ENCODE measurements at regions not wholly inside any gene's neighbourhood (a gene's known extent, or its start where the extent isn't known, plus 50 kb on each side); places are given as distances from the start of the nearest gene placed in this dataset.

DNA sequence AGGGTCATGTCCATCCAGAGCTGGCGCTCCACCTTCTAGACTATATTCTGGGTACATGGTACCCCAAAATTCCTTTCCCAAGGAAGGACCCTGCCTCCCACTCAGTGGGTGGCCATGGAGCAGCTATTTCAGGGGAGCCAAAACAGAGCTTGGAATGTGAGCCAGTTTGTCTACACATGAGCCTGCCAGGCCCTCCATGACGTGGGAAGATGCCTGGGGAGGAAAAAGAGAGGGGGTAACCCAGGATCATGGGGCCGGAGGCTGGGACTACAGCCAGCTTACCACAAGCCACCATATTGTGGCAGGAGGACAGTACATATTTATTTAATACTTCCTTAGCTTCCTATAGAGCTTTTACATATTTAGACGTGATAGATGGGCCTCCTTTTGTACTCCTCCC is 414.7 kb upstream of the TNP1 start:
- Histone ChIP-seq H3K9me3 (ENCODE audit: control insufficient read depth, low read length) (no peaks in the 10 kb centered on the region), H3K4me2 (ENCODE audit: low read length) (no peak overlapping the region), H3K27me3 (ENCODE audit: control insufficient read depth, insufficient read depth, low read length) (no peaks in the 10 kb centered on the region), H3K36me3 (ENCODE audit: control insufficient read depth, insufficient read depth, low read length) (no peaks in the 10 kb centered on the region), H2AFZ (no peak overlapping the region), H3K4me1 (peaks cover 2% of the 10 kb centered on the region), H3K79me2 (no peaks in the 10 kb centered on the region), H3K9ac (no peak overlapping the region), H3K4me3 (ENCODE audit: low read depth, low read length) (no peak overlapping the region), H3K27ac (no peak overlapping the region)
- TF ChIP-seq, protein P1, sequence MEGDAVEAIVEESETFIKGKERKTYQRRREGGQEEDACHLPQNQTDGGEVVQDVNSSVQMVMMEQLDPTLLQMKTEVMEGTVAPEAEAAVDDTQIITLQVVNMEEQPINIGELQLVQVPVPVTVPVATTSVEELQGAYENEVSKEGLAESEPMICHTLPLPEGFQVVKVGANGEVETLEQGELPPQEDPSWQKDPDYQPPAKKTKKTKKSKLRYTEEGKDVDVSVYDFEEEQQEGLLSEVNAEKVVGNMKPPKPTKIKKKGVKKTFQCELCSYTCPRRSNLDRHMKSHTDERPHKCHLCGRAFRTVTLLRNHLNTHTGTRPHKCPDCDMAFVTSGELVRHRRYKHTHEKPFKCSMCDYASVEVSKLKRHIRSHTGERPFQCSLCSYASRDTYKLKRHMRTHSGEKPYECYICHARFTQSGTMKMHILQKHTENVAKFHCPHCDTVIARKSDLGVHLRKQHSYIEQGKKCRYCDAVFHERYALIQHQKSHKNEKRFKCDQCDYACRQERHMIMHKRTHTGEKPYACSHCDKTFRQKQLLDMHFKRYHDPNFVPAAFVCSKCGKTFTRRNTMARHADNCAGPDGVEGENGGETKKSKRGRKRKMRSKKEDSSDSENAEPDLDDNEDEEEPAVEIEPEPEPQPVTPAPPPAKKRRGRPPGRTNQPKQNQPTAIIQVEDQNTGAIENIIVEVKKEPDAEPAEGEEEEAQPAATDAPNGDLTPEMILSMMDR (IDR thresholded peaks at IDR 0.05), result no peak

DNA sequence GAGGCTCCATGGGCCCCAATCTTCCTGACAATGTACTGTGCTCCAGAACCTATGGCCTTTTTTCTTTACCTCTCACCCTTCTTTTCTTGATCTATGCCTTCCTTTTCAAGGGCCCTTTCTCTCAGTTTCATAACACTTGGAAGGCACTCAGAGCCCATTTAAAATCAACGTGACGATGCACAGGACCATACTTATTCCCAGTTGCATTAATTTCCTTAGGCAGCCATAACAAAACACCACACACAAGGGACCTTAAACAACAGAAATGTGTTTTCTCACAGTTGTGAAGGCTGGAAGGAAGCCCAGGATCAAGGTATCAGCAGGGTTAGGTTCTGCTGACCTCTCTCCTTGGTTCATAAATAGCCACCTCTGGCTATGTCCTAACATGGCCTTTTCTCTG is 414.0 kb upstream of the TNP1 start:
- TF ChIP-seq, protein P1 (IDR thresholded peaks at IDR 0.05), result no peak
- H3K9me3 ChIP-seq (ENCODE audit: control insufficient read depth, low read length), result no peaks in the 10 kb centered on the region
- H2AFZ ChIP-seq, result no peak overlapping the region
- H3K36me3 ChIP-seq (ENCODE audit: control insufficient read depth, insufficient read depth, low read length), result no peaks in the 10 kb centered on the region
- H3K4me3 ChIP-seq (ENCODE audit: low read depth, low read length), result no peak overlapping the region
- no peaks in the 10 kb centered on the region for H3K27me3 ChIP-seq (ENCODE audit: control insufficient read depth, insufficient read depth, low read length)
- H3K9ac ChIP-seq, result no peak overlapping the region
- H3K4me1 ChIP-seq, result peaks cover 2% of the 10 kb centered on the region
- H3K4me2 ChIP-seq (ENCODE audit: low read length), result no peak overlapping the region
- no peak overlapping the region for H3K27ac ChIP-seq
- no peaks in the 10 kb centered on the region for H3K79me2 ChIP-seq

DNA sequence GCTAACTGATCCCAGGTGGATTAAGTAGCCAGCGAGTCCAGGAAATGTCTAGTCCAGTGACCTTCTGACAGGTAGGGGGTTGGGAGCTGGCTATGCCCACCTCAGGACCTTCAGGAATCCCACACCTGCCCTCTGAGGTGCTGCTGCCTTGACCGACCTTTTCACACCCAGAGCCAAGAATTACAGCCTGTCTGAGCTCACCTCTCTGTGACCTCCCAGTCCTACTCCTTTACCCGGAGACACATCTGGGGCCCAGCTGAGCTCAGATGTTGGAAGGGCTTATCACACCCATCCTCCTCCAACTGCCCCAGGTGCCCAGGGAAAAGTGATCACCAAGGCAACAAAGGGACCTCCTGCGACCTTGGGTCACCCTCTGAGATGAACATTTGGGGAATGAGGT is 413.3 kb upstream of the TNP1 start:
- Histone ChIP-seq H3K27me3 (ENCODE audit: control insufficient read depth, insufficient read depth, low read length) (no peaks in the 10 kb centered on the region), H3K4me2 (ENCODE audit: low read length) (no peak overlapping the region), H3K4me3 (ENCODE audit: low read depth, low read length) (no peak overlapping the region), H3K9ac (no peak overlapping the region), H3K27ac (no peak overlapping the region), H3K9me3 (ENCODE audit: control insufficient read depth, low read length) (no peaks in the 10 kb centered on the region), H3K4me1 (peaks cover 2% of the 10 kb centered on the region), H3K36me3 (ENCODE audit: control insufficient read depth, insufficient read depth, low read length) (no peaks in the 10 kb centered on the region), H3K79me2 (no peaks in the 10 kb centered on the region), H2AFZ (no peak overlapping the region)
- TF ChIP-seq, protein P1 (IDR thresholded peaks at IDR 0.05), result no peak

DNA sequence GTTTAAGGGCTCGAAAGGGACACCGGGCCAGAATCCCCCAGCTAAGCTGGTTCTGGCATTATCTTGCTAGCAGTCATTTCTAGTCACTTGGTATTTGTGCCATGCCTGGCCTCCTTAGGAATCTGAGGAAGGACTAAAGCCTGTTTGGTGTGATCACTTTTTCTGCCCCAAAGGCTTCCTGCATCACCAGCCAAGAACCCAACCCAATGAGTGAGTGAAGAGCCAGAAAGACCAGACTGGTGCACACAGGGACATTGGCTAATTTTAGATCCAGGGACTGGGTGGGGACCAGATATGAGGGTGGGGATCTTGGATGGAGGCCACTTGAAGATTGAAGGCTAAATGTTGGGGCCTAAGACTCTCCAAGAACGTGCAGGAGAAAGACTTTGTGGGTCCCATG is 411.9 kb upstream of the TNP1 start:
- H3K27ac ChIP-seq, result no peak overlapping the region

More for the DNA sequence above, 411.9 kb upstream of the TNP1 start:
- H3K4me3 ChIP-seq (ENCODE audit: low read depth, low read length), result no peak overlapping the region
- peaks cover 2% of the 10 kb centered on the region for H3K4me1 ChIP-seq
- H3K36me3 ChIP-seq (ENCODE audit: control insufficient read depth, insufficient read depth, low read length), result no peaks in the 10 kb centered on the region
- H3K4me2 ChIP-seq (ENCODE audit: low read length), result no peak overlapping the region
- H3K27me3 ChIP-seq (ENCODE audit: control insufficient read depth, insufficient read depth, low read length), result no peaks in the 10 kb centered on the region
- H3K9me3 ChIP-seq (ENCODE audit: control insufficient read depth, low read length), result no peaks in the 10 kb centered on the region
- TF ChIP-seq, protein P1 (IDR thresholded peaks at IDR 0.05), result no peak
- H3K9ac ChIP-seq, result no peak overlapping the region
- no peaks in the 10 kb centered on the region for H3K79me2 ChIP-seq
- no peak overlapping the region for H2AFZ ChIP-seq
